ENCODE measurements at regions not wholly inside any gene's neighbourhood (a gene's known extent, or its start where the extent isn't known, plus 50 kb on each side); places are given as distances from the start of the nearest gene placed in this dataset.

GRCh38 chr20:50395914-50396488 lies 114.2 kb upstream of the PTPN1 start:
- CTCF ChIA-PET: interaction anchor here (1.3 kb wide), 1 partner anchor 26 kb away, joined by 3 read pairs; no protein-coding TSS in a partner anchor

GRCh38 chr20:50396623-50397022 lies 113.6 kb upstream of the PTPN1 start:
- H3K4me1 Mint-ChIP-seq (ENCODE audit: low read depth, unreplicated experiment): peaks cover 37% of the 10 kb centered on the region
- CTCF ChIA-PET: no interaction called here
- H3K27me3 Mint-ChIP-seq (ENCODE audit: unreplicated experiment): no peaks in the 10 kb centered on the region
- H3K27ac Mint-ChIP-seq (ENCODE audit: unreplicated experiment): no peak overlapping the region
- H3K9me3 Mint-ChIP-seq (ENCODE audit: low read depth, unreplicated experiment): no peaks in the 10 kb centered on the region
- no peak for DNase-seq
- H3K4me3 Mint-ChIP-seq (ENCODE audit: low read depth, unreplicated experiment): no peak overlapping the region
- intact Hi-C loops (cut with micrococcal nuclease; ENCODE audit: unreplicated experiment): no loop called here
- no peak for TF ChIP-seq CTCF (IDR thresholded peaks at IDR 0.05; ENCODE audit: unreplicated experiment)
- no TSS peak for BruUV-seq (replicated peaks)
- H3K36me3 Mint-ChIP-seq (ENCODE audit: insufficient read depth, unreplicated experiment): no peaks in the 10 kb centered on the region

More at GRCh38 chr20:50395914-50396488, 114.2 kb upstream of the PTPN1 start:
- Mint-ChIP-seq H3K4me3 (ENCODE audit: low read depth, unreplicated experiment) (no peak overlapping the region), H3K27ac (ENCODE audit: unreplicated experiment) (no peak overlapping the region), H3K36me3 (ENCODE audit: insufficient read depth, unreplicated experiment) (no peaks in the 10 kb centered on the region), H3K9me3 (ENCODE audit: low read depth, unreplicated experiment) (no peaks in the 10 kb centered on the region), H3K4me1 (ENCODE audit: low read depth, unreplicated experiment) (peaks cover 37% of the 10 kb centered on the region), H3K27me3 (ENCODE audit: unreplicated experiment) (no peaks in the 10 kb centered on the region)
- no peak for TF ChIP-seq CTCF (IDR thresholded peaks at IDR 0.05; ENCODE audit: unreplicated experiment)
- BruUV-seq (replicated peaks): no TSS peak
- DNase-seq: no peak
- intact Hi-C loops (cut with micrococcal nuclease; ENCODE audit: unreplicated experiment): no loop called here

GRCh38 chr20:50397058-50397457 lies 113.1 kb upstream of the PTPN1 start:
- no TSS peak for BruUV-seq (replicated peaks)
- Mint-ChIP-seq H3K27ac (ENCODE audit: unreplicated experiment) (no peak overlapping the region), H3K27me3 (ENCODE audit: unreplicated experiment) (no peaks in the 10 kb centered on the region), H3K9me3 (ENCODE audit: low read depth, unreplicated experiment) (no peaks in the 10 kb centered on the region), H3K36me3 (ENCODE audit: insufficient read depth, unreplicated experiment) (no peaks in the 10 kb centered on the region), H3K4me1 (ENCODE audit: low read depth, unreplicated experiment) (peaks cover 37% of the 10 kb centered on the region), H3K4me3 (ENCODE audit: low read depth, unreplicated experiment) (no peak overlapping the region)
- intact Hi-C loops (cut with micrococcal nuclease; ENCODE audit: unreplicated experiment): no loop called here
- TF ChIP-seq CTCF (IDR thresholded peaks at IDR 0.05; ENCODE audit: unreplicated experiment): no peak
- DNase-seq: no peak
- CTCF ChIA-PET: interaction anchor here (0.6 kb wide), 1 partner anchor 806 kb away, joined by 3 read pairs; no protein-coding TSS in a partner anchor

- DNase-seq: no peak
- CTCF ChIA-PET: interaction anchor here (0.7 kb wide), 2 partner anchors 105 to 187 kb away, joined by 3 to 4 read pairs; no protein-coding TSS in a partner anchor
- H3K9me3 Mint-ChIP-seq (ENCODE audit: low read depth, unreplicated experiment): no peaks in the 10 kb centered on the region
- no peaks in the 10 kb centered on the region for H3K36me3 Mint-ChIP-seq (ENCODE audit: insufficient read depth, unreplicated experiment)
- no TSS peak for BruUV-seq (replicated peaks)
- no peak overlapping the region for H3K4me3 Mint-ChIP-seq (ENCODE audit: low read depth, unreplicated experiment)
- no peaks in the 10 kb centered on the region for H3K27me3 Mint-ChIP-seq (ENCODE audit: unreplicated experiment)
- H3K27ac Mint-ChIP-seq (ENCODE audit: unreplicated experiment): no peak overlapping the region
- peaks cover 37% of the 10 kb centered on the region for H3K4me1 Mint-ChIP-seq (ENCODE audit: low read depth, unreplicated experiment)
- intact Hi-C loops (cut with micrococcal nuclease; ENCODE audit: unreplicated experiment): no loop called here
- no peak for TF ChIP-seq CTCF (IDR thresholded peaks at IDR 0.05; ENCODE audit: unreplicated experiment)
These were observed 112.1 kb upstream of the PTPN1 start for GRCh38 chr20:50398064-50398463.
